Smooth muscle cell (in vitro differentiated cells): ENCODE measurements at regions not wholly inside any gene's neighbourhood (a gene's known extent, or its start where the extent isn't known, plus 50 kb on each side); places are given as distances from the start of the nearest gene placed in this dataset.

Experiments
- DNase-seq: peaks from one replicate; lab custom pipeline; 2025; ENCODE audit not compliant: unreplicated experiment; lab: John Stamatoyannopoulos, UW
- H2AFZ ChIP-seq: fragments of 200-600 bp; sonication (generic); 2 replicates; pipeline ENCODE4 v1.6.0; 2016; ENCODE audit warnings: antibody characterized with exemption, low read depth, mild to moderate bottlenecking
- H3F3A ChIP-seq: fragments of 200-600 bp; sonication (generic); 2 replicates; pipeline ENCODE4 v1.6.0; 2017; ENCODE audit warnings: antibody characterized with exemption, low read depth
- H3K27ac ChIP-seq: fragments of 200-600 bp; sonication (generic); 2 replicates; pipeline ENCODE4 v1.5.1; 2016; ENCODE audit warnings: low read depth, mild to moderate bottlenecking
- H3K27me3 ChIP-seq: fragments of 200-600 bp; sonication (generic); 2 replicates; pipeline ENCODE4 v1.6.1; 2016; ENCODE audit warnings: low read depth, mild to moderate bottlenecking
- H3K36me3 ChIP-seq: fragments of 200-600 bp; sonication (generic); 2 replicates; pipeline ENCODE4 v1.5.1; 2016; ENCODE audit warnings: low read depth
- H3K4me1 ChIP-seq: fragments of 200-600 bp; sonication (generic); 2 replicates; pipeline ENCODE4 v1.5.1; 2016; ENCODE audit warnings: low read depth
- H3K4me2 ChIP-seq: fragments of 200-600 bp; sonication (generic); 2 replicates; pipeline ENCODE4 v1.6.0; 2016; ENCODE audit warnings: mild to moderate bottlenecking
- H3K4me3 ChIP-seq: fragments of 200-600 bp; sonication (generic); 2 replicates; pipeline ENCODE4 v1.5.1; 2016; ENCODE audit warnings: mild to moderate bottlenecking
- H3K79me2 ChIP-seq: fragments of 200-600 bp; sonication (generic); 2 replicates; pipeline ENCODE4 v1.6.0; 2016; ENCODE audit warnings: low read depth, mild to moderate bottlenecking
- H3K9ac ChIP-seq: fragments of 200-600 bp; sonication (generic); 2 replicates; pipeline ENCODE4 v1.6.0; 2016; ENCODE audit warnings: low read depth
- H3K9me3 ChIP-seq: fragments of 200-600 bp; sonication (generic); replicated peaks from 2 replicates; pipeline ENCODE4 v1.5.1; 2016; ENCODE audit warnings: low read depth
- H4K20me1 ChIP-seq: fragments of 200-600 bp; sonication (generic); 2 replicates; pipeline ENCODE4 v1.6.0; 2016; ENCODE audit warnings: low read depth
- WGBS: methylation state at CpG from one replicate; pipeline ENCODE4 v1.1.7; 2016; ENCODE audit warnings: low lambda C conversion rate; 5-methylcytosine and 5-hydroxymethylcytosine counted together
- TF ChIP-seq, protein P1 (sequence below): fragments of 200-600 bp; sonication (generic); IDR thresholded peaks from 2 replicates; pipeline ENCODE4 v1.5.1; 2017; ENCODE audit warnings: borderline replicate concordance, mild to moderate bottlenecking, antibody characterized with exemption; ENCODE audit not compliant: insufficient read depth, poor library complexity, severe bottlenecking

DNA sequence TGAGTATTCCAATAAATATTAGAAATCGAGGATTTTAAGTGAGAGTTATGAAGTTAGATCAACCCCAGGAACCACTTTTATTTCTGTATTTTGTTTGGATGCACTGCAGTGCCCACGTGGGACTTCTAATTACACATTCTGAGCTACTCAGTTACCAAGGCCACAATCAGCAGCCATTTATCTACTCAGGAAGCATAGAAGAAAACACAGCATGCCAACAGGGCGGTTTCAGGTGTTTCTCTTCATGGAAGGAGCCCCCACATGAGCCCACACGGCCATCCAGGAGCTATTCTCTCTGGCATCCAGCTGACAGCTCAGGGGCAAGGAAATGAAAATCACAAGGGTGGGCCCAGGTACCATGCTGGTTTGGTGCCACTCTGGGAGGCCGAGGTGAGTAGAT is 266.5 kb upstream of the MKLN1 start:
- Histone ChIP-seq H2AFZ (no peak overlapping the region), H3K27me3 (no peaks in the 10 kb centered on the region), H3K4me1 (no peaks in the 10 kb centered on the region), H3K79me2 (peaks cover 5% of the 10 kb centered on the region), H3K9me3 (no peaks in the 10 kb centered on the region), H3K4me3 (no peak overlapping the region), H3K9ac (no peak overlapping the region), H3K4me2 (no peak overlapping the region), H3F3A (no peaks in the 10 kb centered on the region), H3K36me3 (no peaks in the 10 kb centered on the region), H4K20me1 (no peaks in the 10 kb centered on the region), H3K27ac (no peak overlapping the region)
- 96% methylated on average over 5 of the region's 5 CpGs for WGBS
- TF ChIP-seq, protein P1, sequence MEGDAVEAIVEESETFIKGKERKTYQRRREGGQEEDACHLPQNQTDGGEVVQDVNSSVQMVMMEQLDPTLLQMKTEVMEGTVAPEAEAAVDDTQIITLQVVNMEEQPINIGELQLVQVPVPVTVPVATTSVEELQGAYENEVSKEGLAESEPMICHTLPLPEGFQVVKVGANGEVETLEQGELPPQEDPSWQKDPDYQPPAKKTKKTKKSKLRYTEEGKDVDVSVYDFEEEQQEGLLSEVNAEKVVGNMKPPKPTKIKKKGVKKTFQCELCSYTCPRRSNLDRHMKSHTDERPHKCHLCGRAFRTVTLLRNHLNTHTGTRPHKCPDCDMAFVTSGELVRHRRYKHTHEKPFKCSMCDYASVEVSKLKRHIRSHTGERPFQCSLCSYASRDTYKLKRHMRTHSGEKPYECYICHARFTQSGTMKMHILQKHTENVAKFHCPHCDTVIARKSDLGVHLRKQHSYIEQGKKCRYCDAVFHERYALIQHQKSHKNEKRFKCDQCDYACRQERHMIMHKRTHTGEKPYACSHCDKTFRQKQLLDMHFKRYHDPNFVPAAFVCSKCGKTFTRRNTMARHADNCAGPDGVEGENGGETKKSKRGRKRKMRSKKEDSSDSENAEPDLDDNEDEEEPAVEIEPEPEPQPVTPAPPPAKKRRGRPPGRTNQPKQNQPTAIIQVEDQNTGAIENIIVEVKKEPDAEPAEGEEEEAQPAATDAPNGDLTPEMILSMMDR, result no peak
- DNase-seq, result no peak

DNA sequence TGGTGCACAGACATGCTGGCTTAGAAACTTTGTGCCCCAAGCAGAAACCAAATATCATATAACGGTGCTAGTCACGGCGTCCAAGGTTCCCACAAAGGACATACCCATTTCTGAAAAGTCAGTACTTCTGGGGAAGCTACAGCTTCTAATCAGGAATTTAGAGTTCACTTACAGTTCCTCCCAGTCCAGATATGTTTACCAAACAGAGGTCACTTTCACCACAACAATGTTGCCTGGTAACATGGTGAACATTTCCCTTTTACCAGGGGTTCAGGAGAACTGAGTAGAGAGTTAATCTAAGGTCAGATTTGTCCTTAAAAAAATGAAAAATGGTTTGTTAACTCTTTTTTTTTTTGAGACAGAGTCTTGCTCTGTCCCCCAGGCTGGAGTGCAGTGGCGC is 265.9 kb upstream of the MKLN1 start:
- Histone ChIP-seq H3K36me3 (no peaks in the 10 kb centered on the region), H3K9ac (no peak overlapping the region), H3K4me3 (no peak overlapping the region), H3K79me2 (peaks cover 5% of the 10 kb centered on the region), H4K20me1 (no peaks in the 10 kb centered on the region), H3K27me3 (no peaks in the 10 kb centered on the region), H3K27ac (no peak overlapping the region), H2AFZ (no peak overlapping the region), H3F3A (no peaks in the 10 kb centered on the region), H3K4me1 (no peaks in the 10 kb centered on the region), H3K4me2 (no peak overlapping the region), H3K9me3 (no peaks in the 10 kb centered on the region)
- TF ChIP-seq, protein P1, result no peak
- DNase-seq, result no peak
- 99% methylated on average over 4 of the region's 4 CpGs for WGBS

DNA sequence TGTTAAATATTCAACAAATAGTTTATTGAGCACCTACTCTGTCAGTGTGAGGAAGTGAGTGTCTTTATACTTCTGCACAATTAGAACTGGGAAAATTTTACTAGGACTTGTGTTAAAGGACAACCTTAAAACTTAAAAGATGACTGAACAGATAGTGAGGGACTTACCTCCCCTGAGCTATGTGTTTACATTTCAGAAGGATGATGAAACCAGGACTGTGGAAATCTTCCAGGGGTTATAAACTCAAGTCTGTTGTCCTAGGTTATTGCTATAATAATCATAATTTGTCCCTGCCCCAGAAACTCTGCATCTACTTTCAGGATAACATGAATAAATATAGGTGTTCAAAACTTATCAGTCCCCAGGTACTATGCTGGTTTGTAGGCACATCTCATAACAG is 261.0 kb upstream of the MKLN1 start:
- no peak overlapping the region for H3K4me2 ChIP-seq
- TF ChIP-seq, protein P1, result no peak
- no peaks in the 10 kb centered on the region for H4K20me1 ChIP-seq
- H3F3A ChIP-seq, result no peaks in the 10 kb centered on the region
- H3K36me3 ChIP-seq, result no peaks in the 10 kb centered on the region
- H3K9me3 ChIP-seq, result no peaks in the 10 kb centered on the region
- no peak overlapping the region for H3K9ac ChIP-seq
- no peaks in the 10 kb centered on the region for H3K27me3 ChIP-seq
- H3K79me2 ChIP-seq, result peaks cover 8% of the 10 kb centered on the region
- no peak overlapping the region for H2AFZ ChIP-seq
- no peak overlapping the region for H3K27ac ChIP-seq
- H3K4me3 ChIP-seq, result no peak overlapping the region
- H3K4me1 ChIP-seq, result no peaks in the 10 kb centered on the region
- no peak for DNase-seq

DNA sequence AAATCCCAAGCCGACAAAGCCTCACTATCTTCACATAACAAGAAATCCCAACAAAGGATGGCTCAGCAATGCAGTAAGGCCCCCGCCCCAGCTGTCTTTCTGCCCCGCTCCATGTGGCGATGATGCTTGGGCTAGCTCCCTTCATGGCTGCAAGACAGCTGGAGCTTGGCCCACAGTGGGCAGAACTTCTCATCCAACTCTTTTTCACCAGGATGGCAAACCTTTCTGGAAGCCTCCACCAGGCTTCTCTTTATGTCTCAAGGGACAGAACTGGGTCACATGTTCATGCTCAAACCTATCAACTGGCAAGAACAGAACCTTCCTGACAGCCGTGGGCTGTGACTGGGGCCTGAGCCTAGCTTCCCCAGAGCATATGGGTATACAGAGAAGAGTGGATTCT is 260.5 kb upstream of the MKLN1 start:
- no peaks in the 10 kb centered on the region for H3K36me3 ChIP-seq
- no peaks in the 10 kb centered on the region for H3K27me3 ChIP-seq
- no peak overlapping the region for H3K4me3 ChIP-seq
- no peak overlapping the region for H3K9ac ChIP-seq
- no peak overlapping the region for H2AFZ ChIP-seq
- H3K4me2 ChIP-seq, result no peak overlapping the region
- H3F3A ChIP-seq, result no peaks in the 10 kb centered on the region
- H3K9me3 ChIP-seq, result no peaks in the 10 kb centered on the region
- no peaks in the 10 kb centered on the region for H4K20me1 ChIP-seq
- peaks cover 12% of the 10 kb centered on the region for H3K79me2 ChIP-seq
- H3K4me1 ChIP-seq, result peaks cover under 1% of the 10 kb centered on the region
- WGBS, result 70% methylated on average over 5 of the region's 5 CpGs
- no peak overlapping the region for H3K27ac ChIP-seq
- TF ChIP-seq, protein P1, result no peak
- DNase-seq, result no peak
